OCI-LY7 (cell line): ENCODE measurements at regions not wholly inside any gene's neighbourhood (a gene's known extent, or its start where the extent isn't known, plus 50 kb on each side); places are given as distances from the start of the nearest gene placed in this dataset.

ENCODE experiments used
- EZH2phosphoT487 ChIP-seq: fragments of 200-600 bp; sonication (generic); IDR thresholded peaks from 2 replicates; pipeline ENCODE4 v1.6.1; 2018; ENCODE audit warnings: low read depth, borderline replicate concordance, mild to moderate bottlenecking, mixed run types, antibody characterized with exemption, low read length, moderate library complexity, mixed read lengths
- TF ChIP-seq, protein P1 (sequence below): fragments of 200-600 bp; sonication (generic); conservative IDR thresholded peaks from 2 replicates; pipeline ENCODE4 v1.5.1; 2014; ENCODE audit warnings: mild to moderate bottlenecking, antibody characterized with exemption, low read length, moderate library complexity, mixed read lengths

DNA sequence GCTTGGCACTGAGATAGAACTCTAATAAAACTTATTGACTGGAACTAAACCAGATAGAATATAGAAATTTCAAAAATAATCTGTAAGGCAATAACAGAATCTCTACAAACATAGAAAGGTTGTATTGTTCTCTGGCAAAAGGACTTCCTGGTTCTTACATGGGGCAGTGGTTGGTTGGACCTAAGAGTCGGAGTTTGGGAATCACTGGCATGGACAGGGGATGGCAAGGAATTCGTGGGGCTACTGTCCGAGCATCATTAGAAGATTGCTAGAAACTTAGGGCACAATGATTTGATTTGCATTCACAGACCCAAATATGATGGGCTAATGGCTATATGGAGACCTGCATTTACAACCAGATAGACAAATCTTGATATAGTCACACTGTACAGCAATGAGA lies 103.8 kb upstream of the GOT2 start:
- TF ChIP-seq, protein P1, sequence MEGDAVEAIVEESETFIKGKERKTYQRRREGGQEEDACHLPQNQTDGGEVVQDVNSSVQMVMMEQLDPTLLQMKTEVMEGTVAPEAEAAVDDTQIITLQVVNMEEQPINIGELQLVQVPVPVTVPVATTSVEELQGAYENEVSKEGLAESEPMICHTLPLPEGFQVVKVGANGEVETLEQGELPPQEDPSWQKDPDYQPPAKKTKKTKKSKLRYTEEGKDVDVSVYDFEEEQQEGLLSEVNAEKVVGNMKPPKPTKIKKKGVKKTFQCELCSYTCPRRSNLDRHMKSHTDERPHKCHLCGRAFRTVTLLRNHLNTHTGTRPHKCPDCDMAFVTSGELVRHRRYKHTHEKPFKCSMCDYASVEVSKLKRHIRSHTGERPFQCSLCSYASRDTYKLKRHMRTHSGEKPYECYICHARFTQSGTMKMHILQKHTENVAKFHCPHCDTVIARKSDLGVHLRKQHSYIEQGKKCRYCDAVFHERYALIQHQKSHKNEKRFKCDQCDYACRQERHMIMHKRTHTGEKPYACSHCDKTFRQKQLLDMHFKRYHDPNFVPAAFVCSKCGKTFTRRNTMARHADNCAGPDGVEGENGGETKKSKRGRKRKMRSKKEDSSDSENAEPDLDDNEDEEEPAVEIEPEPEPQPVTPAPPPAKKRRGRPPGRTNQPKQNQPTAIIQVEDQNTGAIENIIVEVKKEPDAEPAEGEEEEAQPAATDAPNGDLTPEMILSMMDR: no peak
- no peak for TF ChIP-seq EZH2phosphoT487
